HG02870 (cell line): ENCODE measurements at regions not wholly inside any gene's neighbourhood (a gene's known extent, or its start where the extent isn't known, plus 50 kb on each side); places are given as distances from the start of the nearest gene placed in this dataset.
"Not testable (repeated sequence)": the region's sequence is repeated elsewhere in the genome, so short reads cannot be mapped to it uniquely, and the experiment has no call there.

Source experiments
- ATAC-seq: cut with Tn5 transposase; IDR thresholded peaks from one replicate; pipeline ENCODE4 v1.9.1; 2021; ENCODE audit warnings: mild to moderate bottlenecking, moderate library complexity; ENCODE audit not compliant: unreplicated experiment

DNA sequence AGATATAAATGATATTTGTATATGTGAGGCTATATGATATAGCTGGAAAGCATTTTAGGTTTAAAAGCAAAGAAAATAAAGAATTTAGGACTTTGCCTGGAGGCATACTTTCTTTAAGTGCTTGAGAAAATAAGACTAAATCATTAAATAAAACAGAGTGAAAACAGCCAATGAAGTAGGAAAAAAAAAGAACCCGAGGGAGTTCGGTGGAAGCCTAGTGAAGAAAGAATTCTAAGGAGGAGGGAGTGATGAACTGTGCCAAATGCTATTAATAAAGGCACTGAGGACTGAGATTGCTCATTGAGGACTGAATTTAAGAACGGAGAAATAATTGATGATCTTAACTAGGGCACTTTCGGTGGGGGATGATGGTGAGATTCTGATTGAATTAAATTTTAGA lies 573.5 kb downstream of the DSC3 start:
- ATAC-seq = no peak

DNA sequence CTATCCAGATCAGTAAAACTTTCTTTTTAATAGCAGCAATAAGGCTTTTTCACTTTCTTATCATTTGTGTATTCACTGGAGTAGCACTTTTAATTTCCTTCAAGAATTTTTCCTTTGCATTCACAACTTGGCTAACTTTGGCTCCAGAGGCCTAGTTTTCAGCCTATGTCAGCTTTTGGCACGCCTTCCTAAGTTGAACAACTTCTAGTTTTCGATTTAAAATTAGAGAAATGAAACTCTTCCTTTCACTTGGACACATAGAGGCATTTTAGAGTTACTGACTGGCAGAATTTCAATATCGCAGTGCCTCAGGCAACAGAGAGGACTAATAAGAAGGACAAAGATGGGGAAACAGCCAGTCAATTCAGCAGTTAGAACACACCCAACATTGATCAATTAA lies 577.4 kb downstream of the DSC3 start:
- ATAC-seq = no peak

DNA sequence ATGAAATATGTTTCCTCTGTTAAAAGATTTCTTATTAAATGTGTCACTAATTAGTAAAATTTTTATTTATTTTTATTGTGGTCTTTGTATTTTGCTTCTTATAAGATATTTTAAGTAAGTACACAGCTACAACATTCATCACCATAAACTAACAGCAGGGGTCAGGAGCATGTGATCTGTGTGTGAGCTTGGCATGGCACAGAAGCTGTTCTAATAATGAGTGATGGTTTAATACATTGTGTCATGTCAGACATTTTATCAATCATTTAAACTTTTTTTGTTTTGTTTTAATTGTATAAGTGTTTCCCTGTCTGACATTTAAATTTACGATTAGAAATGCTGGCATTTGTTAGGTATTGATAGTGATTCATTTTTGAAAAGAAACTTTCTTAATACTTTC lies 585.4 kb downstream of the DSC3 start:
- no peak for ATAC-seq

DNA sequence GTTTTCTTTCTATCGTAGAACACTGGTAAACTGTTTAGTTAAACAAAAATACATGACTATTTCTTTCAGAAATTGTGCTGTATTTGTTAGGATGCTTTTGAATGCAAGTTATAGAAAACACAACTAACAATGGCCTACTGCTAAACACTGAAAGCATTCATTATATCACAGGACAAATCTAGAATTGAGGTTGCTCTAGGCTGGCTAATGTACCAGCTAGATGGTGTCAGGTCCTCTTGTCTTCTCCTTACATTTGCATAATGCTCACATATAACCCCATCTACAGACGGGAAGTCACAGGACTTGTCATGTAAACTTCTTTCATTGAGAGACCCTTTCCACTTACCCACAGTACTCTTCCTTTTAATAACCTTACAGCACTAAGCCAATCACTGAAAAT lies 586.8 kb downstream of the DSC3 start:
- no peak for ATAC-seq

DNA sequence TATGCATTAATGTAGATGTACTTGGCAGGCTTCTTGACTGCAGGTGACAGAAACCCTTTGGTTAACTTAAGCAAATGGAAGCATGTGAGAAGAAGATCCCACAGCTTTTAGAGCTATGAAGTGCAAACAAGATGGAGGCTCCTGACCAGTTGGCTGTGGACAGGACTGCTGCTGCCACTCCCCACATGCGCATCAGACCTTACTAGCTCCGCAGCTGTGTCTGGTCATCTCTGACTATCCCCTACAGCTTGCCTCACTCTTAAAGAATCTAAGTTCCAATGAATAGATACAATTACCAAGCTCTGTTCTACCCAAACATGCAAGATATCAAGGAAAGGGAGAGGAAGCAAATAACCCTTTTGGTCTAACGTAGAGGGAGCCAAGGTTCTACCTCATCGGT lies 587.6 kb downstream of the DSC3 start:
- ATAC-seq = no peak

DNA sequence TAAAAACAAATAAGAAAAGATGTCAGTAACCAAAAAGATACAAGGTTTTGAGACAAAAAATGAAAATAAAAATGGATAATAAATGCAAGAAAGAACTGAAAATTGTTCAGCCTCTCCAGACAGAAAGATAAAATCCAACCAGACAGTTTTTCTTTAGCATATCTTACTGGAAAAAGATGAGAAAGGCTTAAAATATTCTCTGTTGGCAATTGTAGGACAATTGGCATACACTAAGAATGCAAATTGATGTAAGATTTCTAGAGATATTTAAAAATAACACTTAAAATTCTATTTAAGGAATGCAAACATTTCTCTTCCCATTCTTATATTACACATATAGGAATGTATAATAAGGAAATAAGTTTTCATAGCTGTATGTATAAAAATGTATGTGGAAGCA lies 590.6 kb downstream of the DSC3 start:
- no peak for ATAC-seq

DNA sequence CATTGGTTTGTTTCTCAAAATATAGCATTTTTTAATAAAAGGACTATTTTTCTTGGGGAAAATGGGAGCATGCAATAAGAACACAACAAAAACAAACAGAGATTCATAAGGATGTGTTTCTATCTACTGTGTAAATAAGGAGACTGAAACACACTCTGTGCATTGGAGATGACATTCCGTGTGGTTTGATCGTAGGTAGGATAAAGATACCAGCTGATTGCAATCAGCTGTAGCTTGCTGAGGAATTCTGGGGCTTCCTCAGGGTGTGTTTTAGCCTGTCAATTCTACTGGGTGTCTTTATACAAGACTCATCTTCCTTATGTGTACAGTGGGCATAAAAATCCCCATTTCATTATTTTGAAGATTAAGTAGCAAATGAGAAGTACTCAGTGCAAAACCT lies 591.6 kb downstream of the DSC3 start:
- no peak for ATAC-seq

DNA sequence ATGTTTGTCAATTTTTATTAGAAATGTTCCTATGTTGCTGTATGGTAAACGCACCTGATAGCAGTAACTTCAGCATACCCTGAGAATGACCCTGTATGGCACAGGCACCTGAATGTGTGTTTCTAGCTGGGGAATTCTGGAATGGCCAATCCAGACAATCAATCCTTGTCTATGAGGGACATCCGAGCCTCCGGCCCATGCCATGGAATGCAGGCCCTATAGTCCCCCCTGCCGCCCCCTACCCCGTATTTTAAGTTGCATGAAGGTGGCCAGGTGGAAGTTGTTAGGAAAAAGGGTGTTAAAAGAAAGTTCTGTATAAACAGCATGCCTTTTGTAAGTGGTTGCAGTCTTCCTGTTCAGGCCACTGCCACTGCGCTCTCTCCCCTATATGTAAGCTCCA lies 595.9 kb downstream of the DSC3 start:
- ATAC-seq = no peak

DNA sequence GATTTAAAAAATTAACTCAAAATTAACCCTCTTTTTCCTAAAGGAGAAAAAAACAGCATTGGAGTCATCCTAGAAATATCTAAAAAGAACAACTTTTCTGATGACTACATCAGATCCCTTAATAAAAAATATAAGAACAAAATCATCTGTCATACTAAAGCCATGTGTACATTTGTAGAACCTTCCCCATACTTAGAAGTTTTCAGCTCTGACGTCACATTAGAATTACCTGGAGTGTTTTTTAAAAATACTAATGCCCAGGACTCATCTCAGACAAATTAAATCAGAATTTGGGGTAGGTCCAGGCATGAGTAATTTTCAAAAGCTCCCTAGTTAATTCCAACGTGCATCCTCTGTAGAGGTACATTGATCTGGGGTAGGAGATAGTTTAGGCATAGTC lies 598.0 kb downstream of the DSC3 start:
- ATAC-seq = no peak

DNA sequence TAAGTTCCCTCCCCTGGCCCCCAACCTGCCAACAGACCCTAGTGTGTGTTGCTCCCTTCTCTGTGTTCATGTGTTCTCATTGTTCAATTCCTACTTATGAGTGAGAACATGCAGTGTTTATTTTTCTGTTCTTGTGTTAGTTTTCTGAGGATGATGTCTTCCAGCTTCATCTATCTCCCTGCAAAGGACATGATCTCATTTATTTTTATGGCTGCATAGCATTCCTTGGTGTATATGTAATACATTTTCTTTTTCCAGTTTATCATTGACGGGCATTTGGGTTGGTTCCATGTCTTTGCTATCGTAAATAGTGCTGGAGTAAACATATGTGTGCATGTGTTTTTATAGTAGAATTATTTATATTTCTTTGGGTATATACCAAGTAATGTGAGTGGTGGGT lies 602.2 kb downstream of the DSC3 start:
- no peak for ATAC-seq

DNA sequence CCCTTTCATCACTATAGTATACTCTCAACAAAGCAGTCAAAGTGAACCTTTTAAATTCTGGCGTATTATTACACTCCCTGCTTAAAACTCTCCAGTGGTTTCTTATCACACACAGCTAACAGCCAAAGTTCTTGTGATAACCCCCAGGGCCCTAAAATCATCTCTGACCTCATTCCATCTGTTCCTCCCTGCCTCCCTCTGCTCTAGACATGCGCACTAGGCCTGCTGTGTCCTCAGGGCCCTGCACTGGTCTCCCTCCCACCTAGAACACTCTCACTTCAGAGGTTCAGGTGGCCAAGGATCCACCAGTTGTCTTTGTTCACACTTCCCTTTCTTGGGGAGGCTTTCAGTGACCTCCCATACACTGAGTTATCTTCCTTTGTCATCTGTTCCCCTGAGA lies 603.4 kb downstream of the DSC3 start:
- no peak for ATAC-seq

DNA sequence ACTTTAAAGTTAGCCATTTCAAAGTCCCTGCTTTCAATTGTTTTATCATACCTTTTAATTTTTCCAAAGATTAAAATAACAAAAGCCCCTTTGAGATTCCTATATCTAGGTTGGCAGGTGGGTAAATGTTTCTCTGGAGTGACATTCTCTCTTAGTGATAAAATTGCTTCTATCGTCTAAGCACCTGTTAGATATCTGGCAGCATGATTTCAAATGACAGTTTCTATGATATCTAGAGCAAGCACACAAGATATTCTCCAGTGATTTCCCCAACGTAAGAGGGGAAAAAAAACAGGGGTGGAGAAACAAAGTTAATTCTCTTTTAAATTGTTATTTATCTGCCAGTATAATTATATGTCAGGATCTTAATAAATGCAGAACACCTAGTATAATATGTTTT lies 610.2 kb downstream of the DSC3 start:
- no peak for ATAC-seq

DNA sequence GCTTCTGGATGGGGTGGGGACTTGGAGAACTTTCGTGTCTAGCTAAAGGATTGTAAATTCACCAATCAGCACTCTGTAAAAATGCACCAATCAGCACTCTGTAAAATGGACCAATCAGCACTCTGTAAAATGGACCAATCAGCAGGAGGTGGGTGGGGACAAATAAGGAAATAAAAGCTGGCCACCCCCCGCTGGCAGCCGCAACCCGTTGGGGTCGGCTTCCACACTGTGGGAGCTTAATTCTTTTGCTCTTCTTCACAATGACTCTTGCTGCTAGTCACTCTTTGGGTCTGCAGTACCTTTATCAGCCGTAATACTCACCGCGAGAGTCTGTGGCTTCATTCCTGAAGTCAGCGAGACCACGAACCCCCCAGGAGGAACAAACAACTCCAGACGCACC lies 623.1 kb downstream of the DSC3 start:
- not testable (repeated sequence) for ATAC-seq

DNA sequence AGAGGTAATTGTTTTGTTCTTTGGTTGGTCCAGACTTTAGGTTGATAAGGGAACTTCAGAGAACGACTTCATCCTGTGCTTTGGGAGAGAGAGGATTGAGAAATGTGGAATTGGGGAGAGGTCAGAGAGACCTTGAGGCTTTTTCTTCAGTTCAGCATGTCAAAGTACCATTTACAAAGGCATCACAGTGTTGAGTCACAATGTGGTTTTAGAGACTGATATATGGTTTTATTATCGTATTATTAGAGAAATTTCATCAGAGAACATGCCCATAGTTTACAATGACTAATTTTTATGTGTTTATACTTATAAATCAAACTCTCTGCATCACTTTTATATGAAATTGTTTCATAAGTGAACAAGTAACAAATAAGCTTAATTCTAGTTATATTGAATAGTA lies 626.6 kb downstream of the DSC3 start:
- no peak for ATAC-seq

DNA sequence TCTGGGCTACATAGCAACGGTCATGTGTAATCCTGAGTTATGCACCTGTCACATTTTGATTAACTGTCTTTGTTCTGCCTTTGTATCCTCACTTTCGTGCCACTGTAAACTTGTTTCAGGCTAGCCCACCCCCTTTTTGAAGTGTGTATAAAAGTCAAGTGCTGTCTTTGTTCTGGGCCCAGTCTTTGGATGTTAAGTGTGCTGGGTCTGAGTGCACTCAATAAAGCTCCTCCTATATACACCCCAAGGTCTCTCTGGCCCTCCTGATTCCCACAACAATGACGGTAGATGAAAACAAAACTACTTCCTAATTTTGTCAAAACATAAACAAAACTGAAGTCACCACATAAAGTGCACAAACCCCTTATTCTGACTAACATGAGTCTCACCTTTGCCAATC lies 633.4 kb downstream of the DSC3 start:
- no peak for ATAC-seq

DNA sequence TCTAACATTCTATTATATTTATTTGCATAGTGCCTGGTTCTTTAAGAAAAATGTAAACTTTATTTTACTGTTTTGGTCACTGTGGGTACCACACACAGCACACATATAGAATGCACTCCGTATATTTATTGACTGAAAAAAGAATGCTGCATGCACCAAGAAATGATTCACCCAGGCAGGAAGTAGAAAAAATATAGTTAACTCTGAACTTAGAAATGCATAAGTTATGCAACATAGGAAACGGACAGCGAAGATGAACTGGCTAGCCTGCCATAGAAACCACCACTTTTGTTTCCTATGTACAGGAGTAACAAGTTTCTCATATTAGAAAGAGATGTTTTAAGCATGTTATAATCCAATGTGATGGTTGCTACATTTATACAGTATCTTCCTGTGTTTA lies 635.8 kb downstream of the DSC3 start:
- ATAC-seq = no peak

DNA sequence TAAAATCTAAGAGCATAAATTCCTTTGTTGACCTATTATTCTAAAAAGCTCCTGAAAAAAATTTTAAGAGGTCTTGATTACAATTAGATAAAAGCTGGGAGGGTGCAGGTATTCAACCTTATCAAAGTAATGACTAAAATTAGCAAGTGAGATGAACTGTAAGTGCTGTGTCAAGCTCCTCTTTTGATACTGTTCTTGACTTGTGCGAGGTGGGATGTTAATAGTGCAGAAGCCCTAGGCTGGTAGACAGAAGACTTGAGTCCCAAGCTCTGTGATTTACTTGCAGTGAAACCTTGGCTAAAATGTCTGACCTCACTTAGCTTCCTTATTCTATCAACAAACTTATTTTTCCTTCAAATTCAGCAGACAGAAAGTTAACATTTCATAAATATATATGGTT lies 637.5 kb downstream of the DSC3 start:
- ATAC-seq = no peak

DNA sequence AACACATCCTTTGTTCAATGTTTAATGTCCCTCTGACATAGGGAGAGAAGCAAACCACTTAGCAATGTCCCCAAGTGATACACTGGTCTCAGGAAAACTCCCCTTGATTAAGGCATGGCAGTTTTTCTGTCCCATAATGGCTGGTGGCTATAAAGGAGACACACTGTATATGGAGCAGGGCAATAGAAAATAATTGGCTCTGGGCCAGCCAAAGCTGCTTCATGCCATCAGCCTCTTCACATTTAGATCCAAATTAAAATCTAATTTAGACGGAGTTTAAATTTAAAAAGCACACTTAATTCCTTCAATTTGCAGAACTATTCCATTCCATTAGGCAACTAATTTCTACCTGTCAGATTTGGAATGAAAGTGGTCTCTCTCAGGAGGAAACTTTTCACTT lies 638.1 kb downstream of the DSC3 start:
- ATAC-seq = no peak

DNA sequence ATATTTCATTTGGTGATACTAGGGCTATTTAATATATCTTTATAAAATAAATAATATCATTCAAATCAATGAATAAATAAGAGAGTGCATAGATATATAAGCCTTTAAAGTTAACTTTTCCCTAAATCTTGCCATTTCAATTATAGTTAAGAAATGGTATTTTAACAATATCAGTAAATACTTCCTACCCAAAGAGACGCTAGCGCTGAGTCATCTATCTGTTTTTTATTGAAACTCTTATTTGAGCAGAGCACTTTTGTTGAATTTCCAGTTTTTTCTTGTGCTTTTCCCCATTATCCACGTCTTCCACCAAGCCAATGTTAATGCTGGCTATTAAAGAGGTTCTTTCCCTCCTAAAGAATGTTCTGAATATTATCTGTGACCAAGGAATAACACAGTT lies 639.3 kb downstream of the DSC3 start:
- no peak for ATAC-seq

DNA sequence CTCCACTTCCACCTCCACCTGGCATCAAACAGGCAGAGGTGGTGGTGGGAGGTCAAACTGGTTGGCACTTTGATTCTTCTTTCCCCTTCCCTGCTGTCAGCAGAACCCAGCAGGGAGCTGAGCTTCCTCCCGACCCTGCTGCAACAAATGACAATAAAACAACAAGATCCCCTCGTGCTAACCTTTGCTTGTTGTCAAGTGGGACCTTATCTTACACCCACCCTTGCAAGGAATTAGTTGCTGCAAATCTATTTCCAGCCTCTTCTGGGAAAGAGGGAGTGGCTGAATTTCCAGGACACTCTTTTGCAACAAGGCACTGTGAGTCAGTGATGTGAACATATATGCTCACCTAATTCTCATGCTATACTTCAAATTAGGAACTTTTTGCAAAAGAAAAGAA lies 655.1 kb downstream of the DSC3 start:
- no peak for ATAC-seq

DNA sequence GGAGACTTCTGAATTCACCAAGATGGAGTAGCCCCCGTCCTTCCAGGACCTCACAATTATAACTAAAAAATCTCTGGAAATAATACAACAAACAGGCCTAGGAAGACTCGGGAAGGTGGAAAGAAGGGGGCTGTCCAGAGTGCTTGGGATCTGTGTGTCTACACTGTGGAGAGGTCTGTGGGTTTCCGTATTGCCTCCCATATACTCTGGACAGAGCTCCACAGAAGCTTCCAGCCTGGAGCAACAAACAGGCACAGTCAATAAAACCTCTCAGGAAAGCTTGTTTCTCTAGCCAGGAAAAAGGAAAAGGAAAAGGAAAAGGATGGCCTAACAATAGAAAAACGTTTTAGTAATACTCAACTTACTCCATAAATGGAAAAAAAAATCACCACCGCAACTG lies 655.9 kb downstream of the DSC3 start:
- ATAC-seq = no peak

DNA sequence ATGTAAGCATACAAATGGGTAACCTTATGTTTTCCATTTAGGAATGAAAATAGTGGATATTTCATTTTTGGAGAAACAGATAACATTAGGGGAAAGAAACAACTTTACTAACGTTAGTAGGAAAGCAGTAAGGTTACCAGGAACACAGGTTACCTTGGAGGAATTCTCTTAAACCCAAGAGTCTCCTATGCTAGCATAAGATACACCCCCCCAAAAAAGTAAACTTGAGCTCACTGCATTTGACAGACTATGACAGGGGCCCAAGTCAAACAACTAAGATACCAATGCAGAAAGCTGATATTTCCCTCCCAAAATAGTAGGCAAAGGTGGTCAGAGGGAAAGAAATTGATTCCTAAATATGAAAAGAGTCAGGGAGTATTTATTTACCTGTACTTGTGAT lies 656.9 kb downstream of the DSC3 start:
- ATAC-seq = no peak

DNA sequence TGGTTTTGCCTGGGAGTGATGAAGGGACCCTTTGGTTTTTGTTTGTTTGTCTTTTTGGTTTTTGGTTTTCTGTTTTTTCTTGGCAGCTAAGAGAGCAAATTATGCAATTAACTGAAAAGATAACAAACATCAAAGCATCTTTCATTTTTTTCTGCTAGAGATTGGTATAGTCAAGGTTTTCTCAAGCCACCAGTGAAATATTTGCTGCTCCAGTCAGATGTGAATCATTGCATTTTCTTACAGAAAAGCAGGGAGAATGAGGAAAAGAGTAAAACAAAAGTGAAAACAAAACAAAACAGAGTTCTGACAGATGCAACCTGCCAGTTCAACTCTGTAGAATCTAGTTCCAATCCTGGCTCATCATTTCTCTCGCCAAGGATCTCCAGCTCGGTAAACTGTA lies 660.7 kb downstream of the DSC3 start:
- no peak for ATAC-seq

DNA sequence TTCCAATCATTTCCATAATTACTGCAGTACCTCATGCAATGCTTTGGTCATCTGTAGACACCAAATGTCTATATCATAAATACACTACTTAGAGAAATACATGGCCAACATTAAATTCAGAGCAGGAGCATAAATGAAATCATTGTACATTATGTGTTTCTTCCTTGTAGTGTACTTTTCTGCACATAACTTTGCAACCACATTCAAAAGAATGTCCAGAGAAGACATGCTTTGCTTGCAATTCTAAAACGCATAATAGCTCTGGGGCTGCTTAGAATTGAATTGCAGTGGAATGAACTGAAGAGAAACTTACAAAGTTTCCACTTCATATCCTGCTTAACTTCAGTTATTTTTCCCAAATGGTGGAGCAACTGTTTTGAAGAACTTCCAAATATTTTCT lies 664.4 kb downstream of the DSC3 start:
- no peak for ATAC-seq
